ENCODE measurements at regions not wholly inside any gene's neighbourhood (a gene's known extent, or its start where the extent isn't known, plus 50 kb on each side); places are given as distances from the start of the nearest gene placed in this dataset.
"Not testable (repeated sequence)": the region's sequence is repeated elsewhere in the genome, so short reads cannot be mapped to it uniquely, and the experiment has no call there.

DNA sequence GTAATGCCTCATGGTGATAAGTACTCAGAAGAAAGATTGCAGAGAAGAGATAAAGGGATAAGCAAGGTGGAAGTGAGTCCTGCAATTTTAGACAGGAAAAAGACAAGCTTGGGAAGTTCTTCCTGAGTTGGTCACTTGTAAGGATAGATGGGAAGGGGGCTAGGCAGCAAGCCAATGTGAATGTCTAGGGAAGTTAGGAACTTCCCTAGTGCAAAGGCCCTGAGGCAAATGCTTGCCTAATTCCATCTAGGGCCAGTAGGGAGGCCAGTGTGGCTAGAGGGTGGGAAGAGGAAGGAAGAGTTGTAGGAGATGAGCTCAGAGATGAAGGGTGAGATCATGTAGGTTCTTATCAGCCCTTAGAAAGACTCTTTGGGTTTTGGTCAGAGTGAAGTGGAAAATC, 206.6 kb downstream of the MAT2B start:
- H3K9me3 Mint-ChIP-seq: peaks cover 16% of the 10 kb centered on the region
- H3K36me3 Mint-ChIP-seq: no peaks in the 10 kb centered on the region
- ATAC-seq: no peak
- H3K4me1 Mint-ChIP-seq: no peaks in the 10 kb centered on the region
- H3K4me3 Mint-ChIP-seq: no peak overlapping the region
- no peak for DNase-seq (ENCODE audit: low spot score in 2 of 2)
- H3K27ac Mint-ChIP-seq: no peak overlapping the region

DNA sequence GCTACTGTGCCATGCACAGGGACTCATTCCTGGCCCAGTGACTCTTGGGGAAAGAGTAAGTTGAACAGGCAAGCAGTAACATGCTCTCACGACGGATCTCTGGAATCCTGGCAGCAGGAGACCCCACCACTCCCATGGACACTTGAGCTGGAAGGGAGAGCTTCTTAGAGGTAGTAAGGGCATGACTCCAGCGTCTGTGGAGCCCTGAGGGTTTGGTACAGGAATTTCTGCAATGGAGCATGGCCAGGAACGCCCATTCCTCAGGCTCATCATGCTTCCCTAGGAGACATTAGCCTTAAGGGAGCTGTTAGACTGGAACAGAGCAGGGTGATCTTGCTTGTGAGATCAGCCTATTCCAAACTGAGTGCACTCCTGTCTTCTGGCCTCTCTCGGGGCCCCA, 212.9 kb downstream of the MAT2B start:
- DNase-seq (ENCODE audit: low spot score in 2 of 2) (no peak), ATAC-seq (no peak)
- H3K36me3 Mint-ChIP-seq: no peaks in the 10 kb centered on the region
- no peak overlapping the region for H3K27ac Mint-ChIP-seq
- no peaks in the 10 kb centered on the region for H3K4me1 Mint-ChIP-seq
- H3K9me3 Mint-ChIP-seq: peaks cover 9% of the 10 kb centered on the region
- H3K4me3 Mint-ChIP-seq: no peak overlapping the region

- ATAC-seq (no peak), DNase-seq (ENCODE audit: low spot score in 2 of 2) (no peak)
- Mint-ChIP-seq H3K4me3 (no peak overlapping the region), H3K4me1 (no peaks in the 10 kb centered on the region), H3K36me3 (no peaks in the 10 kb centered on the region), H3K9me3 (peaks cover 7% of the 10 kb centered on the region), H3K27ac (no peak overlapping the region)
These were observed 218.9 kb downstream of the MAT2B start for GRCh38 chr5:163724305-163724704.

DNA sequence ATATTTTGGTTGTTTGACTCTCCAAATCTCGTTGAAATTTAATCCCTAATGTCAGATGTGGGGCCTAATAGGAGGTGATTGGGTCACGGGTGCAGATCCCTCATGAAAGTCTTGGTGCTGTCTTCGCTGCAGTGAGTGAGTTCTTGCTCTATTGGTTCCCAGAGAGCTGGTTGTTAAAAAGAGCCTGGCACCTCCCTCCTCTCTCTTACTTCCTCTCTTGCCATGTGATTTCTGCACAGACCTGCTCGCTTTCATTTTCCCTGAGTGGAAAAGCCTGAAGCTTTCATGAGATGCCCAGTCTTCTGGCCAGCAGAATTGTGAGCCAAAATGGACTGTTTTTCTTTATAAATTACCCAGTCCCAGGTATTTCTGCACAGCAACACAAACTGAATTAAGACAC, 221.6 kb downstream of the MAT2B start:
- no peak for DNase-seq (ENCODE audit: low spot score in 2 of 2)
- H3K9me3 Mint-ChIP-seq: peaks cover 7% of the 10 kb centered on the region
- H3K4me3 Mint-ChIP-seq: peak overlapping the region; percentile 34
- ATAC-seq: peak; percentile 58
- no peaks in the 10 kb centered on the region for H3K4me1 Mint-ChIP-seq
- no peak overlapping the region for H3K27ac Mint-ChIP-seq
- H3K36me3 Mint-ChIP-seq: no peaks in the 10 kb centered on the region

DNA sequence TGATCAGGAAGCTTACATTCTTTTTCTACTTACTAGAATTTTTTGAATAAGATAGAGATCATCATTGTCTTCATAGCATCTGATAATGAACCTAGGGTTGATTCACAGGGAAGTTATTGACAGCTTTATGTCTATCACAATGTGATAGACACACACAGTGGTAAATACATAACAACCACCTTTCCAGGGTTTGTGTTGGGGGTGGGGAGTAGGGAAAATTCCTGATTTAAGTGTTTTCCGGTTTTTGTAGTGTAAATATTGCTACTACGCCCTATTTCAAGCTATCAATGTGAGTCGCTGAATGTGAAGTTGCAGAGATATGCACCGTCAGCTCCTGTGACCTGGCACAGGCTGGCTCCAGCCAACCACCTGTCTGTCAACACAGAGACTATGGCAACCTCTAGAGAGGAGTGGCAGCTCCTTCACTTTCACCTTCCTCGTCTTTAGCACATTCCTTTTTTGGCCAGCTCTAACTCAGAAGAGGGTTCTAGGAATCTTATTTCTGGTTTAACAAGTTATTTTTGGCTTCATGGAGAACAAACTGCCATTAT, 224.9 kb downstream of the MAT2B start:
- DNase-seq (ENCODE audit: low spot score in 2 of 2): no peak
- peaks cover 10% of the 10 kb centered on the region for H3K9me3 Mint-ChIP-seq
- no peaks in the 10 kb centered on the region for H3K36me3 Mint-ChIP-seq
- no peaks in the 10 kb centered on the region for H3K4me1 Mint-ChIP-seq
- peak; percentile 45 for ATAC-seq
- H3K4me3 Mint-ChIP-seq: no peak overlapping the region
- H3K27ac Mint-ChIP-seq: no peak overlapping the region

GRCh38 chr5:163731256-163731655, 225.8 kb downstream of the MAT2B start:
- Mint-ChIP-seq H3K4me3 (no peak overlapping the region), H3K9me3 (peaks cover 10% of the 10 kb centered on the region), H3K27ac (no peak overlapping the region), H3K36me3 (no peaks in the 10 kb centered on the region), H3K4me1 (no peaks in the 10 kb centered on the region)
- DNase-seq (ENCODE audit: low spot score in 2 of 2) (no peak), ATAC-seq (no peak)

DNA sequence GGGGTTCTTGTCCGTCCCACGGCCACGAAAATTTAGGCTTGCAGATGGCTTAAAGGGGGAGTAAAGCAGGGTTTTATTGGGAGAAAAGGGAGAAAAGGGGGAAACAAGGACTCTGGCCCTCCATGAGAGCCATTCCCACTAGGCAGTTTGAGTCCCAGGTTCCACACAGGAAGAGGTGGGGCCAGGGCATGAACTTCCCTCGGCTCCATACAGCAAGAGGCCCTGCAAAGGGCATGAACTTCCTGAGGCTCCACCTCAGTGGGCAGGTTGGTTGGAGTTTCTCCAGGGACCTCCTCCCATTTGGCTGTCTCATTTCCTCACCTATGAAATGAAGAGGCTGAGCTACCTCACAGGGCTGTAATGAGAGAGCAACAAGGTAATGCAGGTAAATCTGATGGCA, 229.7 kb downstream of the MAT2B start:
- Mint-ChIP-seq H3K4me1 (no peaks in the 10 kb centered on the region), H3K4me3 (no peak overlapping the region), H3K9me3 (peaks cover 6% of the 10 kb centered on the region), H3K27ac (no peak overlapping the region), H3K36me3 (no peaks in the 10 kb centered on the region)
- ATAC-seq (no peak), DNase-seq (ENCODE audit: low spot score in 2 of 2) (no peak)

DNA sequence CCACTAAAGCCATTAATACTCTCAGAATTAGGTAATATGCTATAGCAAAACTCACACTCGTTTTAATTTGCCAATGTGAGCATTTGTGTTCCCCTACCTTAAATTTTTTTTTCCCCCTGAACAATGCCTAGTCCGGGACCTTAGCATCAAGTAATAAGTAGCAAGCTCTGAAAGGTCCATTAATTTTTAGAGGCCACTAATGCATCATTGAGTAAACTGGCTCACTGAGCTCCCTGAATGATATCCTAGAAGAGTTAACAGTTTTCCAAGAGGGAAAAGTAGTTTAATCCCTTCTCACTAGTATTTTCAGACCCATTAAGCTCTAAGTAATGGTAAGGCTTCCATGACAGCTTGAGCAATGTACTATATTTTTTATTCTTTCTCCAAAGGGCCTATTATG, 242.2 kb downstream of the MAT2B start:
- H3K4me1 Mint-ChIP-seq: no peaks in the 10 kb centered on the region
- H3K4me3 Mint-ChIP-seq: no peak overlapping the region
- H3K36me3 Mint-ChIP-seq: no peaks in the 10 kb centered on the region
- DNase-seq (ENCODE audit: low spot score in 2 of 2): no peak
- no peak overlapping the region for H3K27ac Mint-ChIP-seq
- peaks cover 3% of the 10 kb centered on the region for H3K9me3 Mint-ChIP-seq
- ATAC-seq: no peak

GRCh38 chr5:163748934-163749333, 243.5 kb downstream of the MAT2B start:
- no peak overlapping the region for H3K27ac Mint-ChIP-seq
- no peaks in the 10 kb centered on the region for H3K36me3 Mint-ChIP-seq
- H3K9me3 Mint-ChIP-seq: peaks cover 3% of the 10 kb centered on the region
- H3K4me1 Mint-ChIP-seq: no peaks in the 10 kb centered on the region
- DNase-seq (ENCODE audit: low spot score in 2 of 2): no peak
- H3K4me3 Mint-ChIP-seq: no peak overlapping the region
- ATAC-seq: no peak

GRCh38 chr5:163750415-163750814, 245.0 kb downstream of the MAT2B start:
- H3K27ac Mint-ChIP-seq; H3K4me3 Mint-ChIP-seq; H3K4me1 Mint-ChIP-seq; DNase-seq (ENCODE audit: low spot score in 2 of 2); ATAC-seq; H3K36me3 Mint-ChIP-seq; H3K9me3 Mint-ChIP-seq: not testable (repeated sequence)

GRCh38 chr5:163755505-163755904, 250.1 kb downstream of the MAT2B start:
- H3K4me1 Mint-ChIP-seq: no peaks in the 10 kb centered on the region
- H3K4me3 Mint-ChIP-seq: no peak overlapping the region
- ATAC-seq (no peak), DNase-seq (ENCODE audit: low spot score in 2 of 2) (no peak)
- H3K36me3 Mint-ChIP-seq: no peaks in the 10 kb centered on the region
- peaks cover 8% of the 10 kb centered on the region for H3K9me3 Mint-ChIP-seq
- no peak overlapping the region for H3K27ac Mint-ChIP-seq

DNA sequence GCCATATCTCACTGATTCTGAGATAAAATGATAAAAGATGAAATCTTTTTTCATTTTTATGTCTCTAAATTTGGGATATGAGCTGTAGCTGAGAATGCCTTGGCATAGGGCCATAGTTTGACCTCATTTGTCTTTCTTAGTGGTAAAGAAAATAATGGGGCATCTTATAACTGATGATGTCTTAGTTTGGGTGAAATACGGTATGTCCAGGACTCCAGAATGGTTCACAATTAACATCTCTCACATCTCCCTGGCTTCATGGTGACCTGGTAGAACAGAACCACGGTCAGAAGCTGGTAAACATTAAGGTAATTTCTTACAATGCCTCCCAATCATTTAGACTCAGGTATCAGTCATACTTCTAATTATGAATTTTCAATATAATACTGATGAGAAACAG, 250.8 kb downstream of the MAT2B start:
- H3K4me1 Mint-ChIP-seq: no peaks in the 10 kb centered on the region
- ATAC-seq (no peak), DNase-seq (ENCODE audit: low spot score in 2 of 2) (no peak)
- H3K36me3 Mint-ChIP-seq: no peaks in the 10 kb centered on the region
- H3K9me3 Mint-ChIP-seq: peaks cover 8% of the 10 kb centered on the region
- H3K27ac Mint-ChIP-seq: no peak overlapping the region
- H3K4me3 Mint-ChIP-seq: no peak overlapping the region

- Mint-ChIP-seq H3K27ac (no peak overlapping the region), H3K36me3 (no peaks in the 10 kb centered on the region), H3K4me3 (no peak overlapping the region), H3K9me3 (peaks cover 5% of the 10 kb centered on the region), H3K4me1 (no peaks in the 10 kb centered on the region)
- ATAC-seq (peak; percentile 95), DNase-seq (ENCODE audit: low spot score in 2 of 2) (no peak)
These were observed 251.9 kb downstream of the MAT2B start for GRCh38 chr5:163757344-163757743.

GRCh38 chr5:163758283-163758711, 252.9 kb downstream of the MAT2B start:
- Mint-ChIP-seq H3K9me3 (peaks cover 5% of the 10 kb centered on the region), H3K4me1 (no peaks in the 10 kb centered on the region), H3K4me3 (no peak overlapping the region), H3K27ac (peak overlapping the region; percentile 23), H3K36me3 (no peaks in the 10 kb centered on the region)
- ATAC-seq: no peak
- no peak for DNase-seq (ENCODE audit: low spot score in 2 of 2)

GRCh38 chr5:163759000-163759704, 253.7 kb downstream of the MAT2B start:
- Mint-ChIP-seq H3K27ac (no peak overlapping the region), H3K4me1 (no peaks in the 10 kb centered on the region), H3K9me3 (peaks cover 5% of the 10 kb centered on the region), H3K36me3 (no peaks in the 10 kb centered on the region), H3K4me3 (no peak overlapping the region)
- ATAC-seq (no peak), DNase-seq (ENCODE audit: low spot score in 2 of 2) (no peak)

DNA sequence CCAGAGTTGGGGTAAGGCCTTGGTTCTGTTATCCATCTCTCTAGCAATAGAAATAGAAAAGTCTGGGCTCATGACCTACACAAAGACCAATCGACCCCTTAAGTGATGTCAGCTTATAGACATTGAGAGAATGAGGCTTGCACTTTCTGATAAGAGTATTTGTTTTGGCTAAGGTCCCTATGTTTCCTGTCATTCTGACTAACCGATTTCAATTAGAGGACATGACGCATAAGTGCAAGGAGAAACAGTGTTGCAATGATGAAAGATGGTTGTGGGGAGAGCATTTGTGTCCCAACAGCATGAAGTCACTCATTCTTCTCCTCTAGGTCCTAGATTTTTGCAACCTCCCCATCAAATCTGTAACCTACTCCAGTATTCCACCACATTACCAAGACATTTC, 255.1 kb downstream of the MAT2B start:
- DNase-seq (ENCODE audit: low spot score in 2 of 2) (no peak), ATAC-seq (peak; percentile 19)
- peaks cover 5% of the 10 kb centered on the region for H3K9me3 Mint-ChIP-seq
- H3K27ac Mint-ChIP-seq: no peak overlapping the region
- H3K4me1 Mint-ChIP-seq: no peaks in the 10 kb centered on the region
- no peaks in the 10 kb centered on the region for H3K36me3 Mint-ChIP-seq
- no peak overlapping the region for H3K4me3 Mint-ChIP-seq
